H1 (cell line): ENCODE measurements at regions not wholly inside any gene's neighbourhood (a gene's known extent, or its start where the extent isn't known, plus 50 kb on each side); places are given as distances from the start of the nearest gene placed in this dataset.

Experiments used
- BACH1 ChIP-seq: IDR thresholded peaks from 2 replicates; pipeline ENCODE4 v1.6.1; 2012; ENCODE audit warnings: low read length, improper control_type of control experiment
- CEBPB ChIP-seq: IDR thresholded peaks from 2 replicates; pipeline ENCODE4 v1.6.1; 2012; ENCODE audit warnings: low read depth, low read length
- CTCF ChIP-seq, 3 experiments: IDR thresholded peaks; 1 replicate in 2 of 3; 2 replicates in 1 of 3; pipeline versions ENCODE4 v1.5.1 to v1.6.1; 2011; ENCODE audit warnings: low read length in 3 of 3, mild to moderate bottlenecking in 3 of 3, inconsistent platforms in 2 of 3, low read depth in 1 of 3, moderate library complexity in 1 of 3; ENCODE audit not compliant: insufficient read depth in 1 of 3; ENCODE audit errors: control extremely low read depth in 1 of 3
- FOSL1 ChIP-seq: IDR thresholded peaks from 2 replicates; pipeline ENCODE4 v1.6.1; 2011; ENCODE audit warnings: mild to moderate bottlenecking, low read depth, low read length, moderate library complexity; ENCODE audit not compliant: insufficient read depth
- HDAC6 ChIP-seq: IDR thresholded peaks from one replicate; pipeline ENCODE4 v1.7.1; 2012; ENCODE audit warnings: low read depth, mild to moderate bottlenecking, inconsistent platforms, low read length, moderate library complexity
- PHF8 ChIP-seq: fragments of 200-600 bp; sonication (generic); conservative IDR thresholded peaks from 2 replicates; pipeline ENCODE4 v1.7.1; 2012; ENCODE audit warnings: low read depth, mild to moderate bottlenecking, inconsistent platforms, low read length, moderate library complexity
- POLR2A ChIP-seq, 2 experiments: IDR thresholded peaks; 1 replicate in 1 of 2; 2 replicates in 1 of 2; pipeline ENCODE4 v1.6.1; 2011; ENCODE audit warnings: low read depth in 2 of 2, low read length in 2 of 2, mild to moderate bottlenecking in 2 of 2; ENCODE audit errors: control extremely low read depth in 1 of 2
- POLR2AphosphoS5 ChIP-seq: IDR thresholded peaks from 2 replicates; pipeline ENCODE4 v1.6.1; 2011; ENCODE audit warnings: low read depth, low read length
- SP1 ChIP-seq: IDR thresholded peaks from 2 replicates; pipeline ENCODE4 v1.6.1; 2011; ENCODE audit warnings: low read depth, low read length
- SRF ChIP-seq: IDR thresholded peaks from 2 replicates; pipeline ENCODE4 v1.6.1; 2011; ENCODE audit warnings: mild to moderate bottlenecking, low read depth, low read length, moderate library complexity
- TEAD4 ChIP-seq: IDR thresholded peaks from 2 replicates; pipeline ENCODE4 v1.6.1; 2012; ENCODE audit warnings: low read depth, low read length, inconsistent platforms, mixed read lengths
- ZNF274 ChIP-seq: IDR thresholded peaks from 2 replicates; pipeline ENCODE4 v1.7.0; 2012; ENCODE audit warnings: low read length, borderline replicate concordance; ENCODE audit errors: extremely low read depth
- TF ChIP-seq, protein P1 (sequence below): IDR thresholded peaks from 2 replicates; pipeline ENCODE4 v1.6.1; 2011; ENCODE audit warnings: low read depth, mild to moderate bottlenecking, low read length; ENCODE audit not compliant: insufficient read depth

- TF ChIP-seq BACH1 (no peak), CTCF (IDR thresholded peaks at IDR 0.05; ENCODE audit: control extremely low read depth in 1 of 3, insufficient read depth in 1 of 3, low read depth in 1 of 3, low read length in 3 of 3) (no peak), SRF (no peak), POLR2A (IDR thresholded peaks at IDR 0.05; ENCODE audit: control extremely low read depth in 1 of 2, low read depth in 2 of 2, low read length in 2 of 2) (no peak), SP1 (no peak), POLR2AphosphoS5 (no peak), HDAC6 (no peak), TEAD4 (no peak), CEBPB (no peak), FOSL1 (no peak), ZNF274 (no peak), PHF8 (no peak)
- TF ChIP-seq, protein P1, sequence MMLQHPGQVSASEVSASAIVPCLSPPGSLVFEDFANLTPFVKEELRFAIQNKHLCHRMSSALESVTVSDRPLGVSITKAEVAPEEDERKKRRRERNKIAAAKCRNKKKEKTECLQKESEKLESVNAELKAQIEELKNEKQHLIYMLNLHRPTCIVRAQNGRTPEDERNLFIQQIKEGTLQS = no peak
Observed at GRCh38 chr12:47411966-47412365, 293.9 kb downstream of the RPAP3 start.
